NCI-H2227 treated with DMSO at 0.1 percent for 48 hours (cell line): ENCODE measurements at regions not wholly inside any gene's neighbourhood (a gene's known extent, or its start where the extent isn't known, plus 50 kb on each side); places are given as distances from the start of the nearest gene placed in this dataset.
A peak's percentile ranks its signal among the peaks of the same experiment; 100 is the strongest.
"Not testable (repeated sequence)": the region's sequence is repeated elsewhere in the genome, so short reads cannot be mapped to it uniquely, and the experiment has no call there.

Experiments used
- DNase-seq: peaks from one replicate; lab custom pipeline; 2025; lab: John Stamatoyannopoulos, UW

DNA sequence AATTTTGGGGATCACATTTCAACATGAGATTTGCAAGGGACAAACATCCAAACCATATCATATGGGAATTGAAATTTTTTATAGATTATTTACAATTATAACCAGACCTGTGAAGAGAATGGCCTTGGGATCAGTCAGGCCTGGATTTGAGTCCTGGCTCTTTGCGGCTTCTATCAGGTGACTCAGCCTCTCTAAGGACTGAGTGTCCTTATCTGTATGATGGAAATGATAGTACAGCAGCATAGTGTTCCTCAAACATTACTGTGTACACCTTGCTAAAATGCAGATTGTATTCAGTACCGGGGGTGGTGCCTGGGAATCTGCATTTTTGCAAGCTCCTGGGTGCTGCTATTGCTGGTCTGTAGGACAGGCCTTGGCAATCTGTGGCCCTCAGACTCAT, 206.7 kb upstream of the PROK2 start:
- no peak for DNase-seq

DNA sequence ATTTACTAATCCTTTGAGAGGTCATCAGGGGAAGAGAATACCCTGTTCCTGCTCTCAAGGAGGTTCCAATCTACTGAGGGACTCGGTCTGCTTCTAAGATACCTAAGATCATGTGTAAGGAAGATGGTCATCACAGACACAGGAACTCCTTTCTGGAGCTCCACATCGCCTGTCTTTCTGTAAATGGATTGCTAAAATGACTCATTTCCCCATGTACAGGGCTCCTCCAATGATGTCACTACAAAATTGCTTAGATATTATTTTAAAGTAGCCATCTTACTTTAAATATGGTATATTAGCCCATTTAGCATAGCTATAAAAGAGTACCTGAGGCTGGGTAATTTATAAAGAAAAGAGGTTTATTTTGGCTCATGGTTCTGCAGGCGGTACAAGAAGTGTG, 206.1 kb upstream of the PROK2 start:
- no peak for DNase-seq

DNA sequence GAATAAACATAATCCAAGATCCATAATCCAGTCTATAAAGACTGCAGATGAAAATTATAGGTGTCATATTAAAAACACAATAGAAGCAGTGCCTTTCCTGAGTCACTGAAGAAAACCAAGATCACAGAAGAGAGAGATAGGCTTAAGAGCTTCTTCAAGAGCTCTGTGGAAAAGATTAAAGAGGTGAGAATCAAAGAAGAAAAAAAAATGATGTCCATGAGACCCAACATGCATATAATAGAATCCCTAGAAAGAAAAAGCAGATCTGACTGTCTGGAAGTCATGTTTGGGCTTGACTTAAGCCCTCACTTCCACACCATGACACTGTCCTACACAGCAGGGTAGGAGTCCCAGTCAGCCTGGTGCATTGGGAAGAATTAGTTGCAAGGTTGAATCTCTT, 205.6 kb upstream of the PROK2 start:
- no peak for DNase-seq

DNA sequence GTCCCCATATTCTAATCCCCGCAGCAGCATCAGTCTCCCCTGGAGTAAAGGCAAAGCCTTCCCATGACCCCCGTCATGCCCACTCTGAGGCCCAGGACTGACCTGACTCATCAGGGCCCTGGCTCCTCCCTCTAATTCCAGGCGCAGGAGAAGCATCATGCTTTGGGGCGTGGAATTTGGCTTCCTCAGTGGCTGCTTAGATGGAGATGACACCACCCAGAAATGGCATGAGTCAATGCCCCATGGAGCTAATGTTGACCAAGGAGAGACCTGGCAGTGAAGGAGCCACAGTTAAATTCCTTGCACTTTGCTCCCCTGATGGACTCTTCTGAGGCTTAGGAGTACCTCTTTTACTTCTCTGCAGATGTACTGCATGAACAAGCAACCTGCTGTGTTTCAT, 204.2 kb upstream of the PROK2 start:
- DNase-seq = no peak

DNA sequence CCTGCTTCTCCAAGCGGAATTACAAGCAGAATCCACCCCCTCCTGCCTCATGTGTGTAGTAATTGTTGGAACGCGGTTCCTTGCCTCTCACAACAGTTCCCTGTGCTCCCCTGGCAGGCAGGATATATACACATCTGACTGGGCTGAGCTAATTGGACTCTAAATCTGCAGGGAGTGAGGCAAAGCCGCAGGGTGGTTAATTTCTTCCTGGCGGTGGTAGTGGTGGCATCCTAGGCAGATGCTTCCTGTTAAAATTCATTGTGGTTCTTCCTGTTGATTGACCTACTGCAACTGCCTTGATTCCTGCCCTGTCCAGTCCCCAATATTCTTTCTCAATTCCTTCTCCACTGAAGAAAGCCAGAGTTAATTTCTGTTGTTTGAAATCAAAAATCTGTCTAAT, 202.9 kb upstream of the PROK2 start:
- no peak for DNase-seq

DNA sequence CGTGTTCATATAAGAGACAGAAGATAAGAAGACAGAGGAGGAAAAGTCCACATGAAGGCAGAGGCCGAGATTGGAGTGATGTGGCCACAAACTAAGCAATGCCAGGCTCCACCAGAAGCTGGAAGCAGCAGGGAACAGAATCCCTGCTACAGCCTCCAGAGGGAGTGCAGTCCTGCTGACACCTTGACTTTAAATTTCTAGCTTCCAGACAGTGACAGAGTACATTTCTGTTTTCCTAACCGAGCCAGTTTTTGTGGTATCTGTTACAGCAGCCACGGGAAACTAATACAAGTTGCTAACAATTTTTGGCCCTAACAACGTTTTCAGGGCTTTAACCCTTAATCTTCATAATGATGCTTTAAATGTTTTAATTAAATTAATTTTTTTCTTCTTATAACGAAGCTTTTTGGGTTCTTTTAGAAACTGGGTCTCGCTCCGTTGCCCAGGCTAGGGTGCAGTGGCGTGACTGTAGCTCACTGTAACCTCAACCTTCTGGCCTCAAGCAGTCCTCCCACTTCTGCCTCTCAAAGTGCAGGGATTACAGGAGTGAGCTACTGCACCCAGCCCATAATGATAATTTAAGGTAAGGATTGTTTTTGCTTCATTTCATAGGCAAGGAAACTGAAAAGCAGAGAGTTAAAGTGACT, 202.3 kb upstream of the PROK2 start:
- DNase-seq = no peak

DNA sequence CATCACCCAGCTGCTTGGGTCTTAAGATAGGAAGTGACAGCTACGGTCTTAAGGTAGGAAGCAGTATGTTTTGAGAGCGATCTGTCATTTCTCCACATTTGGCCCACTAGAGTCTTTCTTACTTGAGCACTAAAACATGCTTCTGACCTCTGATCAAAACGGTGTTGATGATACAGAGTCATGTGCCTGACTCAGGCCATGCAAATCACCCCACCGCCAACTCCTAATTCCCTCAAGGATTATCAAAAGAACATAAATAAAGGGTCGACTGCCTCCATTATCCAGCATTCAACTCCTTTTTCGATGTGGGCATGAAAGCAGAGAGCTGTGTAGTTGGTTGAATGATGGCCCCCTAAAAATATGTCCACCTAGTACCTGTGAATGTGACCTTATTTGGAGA, 201.7 kb upstream of the PROK2 start:
- DNase-seq = no peak

DNA sequence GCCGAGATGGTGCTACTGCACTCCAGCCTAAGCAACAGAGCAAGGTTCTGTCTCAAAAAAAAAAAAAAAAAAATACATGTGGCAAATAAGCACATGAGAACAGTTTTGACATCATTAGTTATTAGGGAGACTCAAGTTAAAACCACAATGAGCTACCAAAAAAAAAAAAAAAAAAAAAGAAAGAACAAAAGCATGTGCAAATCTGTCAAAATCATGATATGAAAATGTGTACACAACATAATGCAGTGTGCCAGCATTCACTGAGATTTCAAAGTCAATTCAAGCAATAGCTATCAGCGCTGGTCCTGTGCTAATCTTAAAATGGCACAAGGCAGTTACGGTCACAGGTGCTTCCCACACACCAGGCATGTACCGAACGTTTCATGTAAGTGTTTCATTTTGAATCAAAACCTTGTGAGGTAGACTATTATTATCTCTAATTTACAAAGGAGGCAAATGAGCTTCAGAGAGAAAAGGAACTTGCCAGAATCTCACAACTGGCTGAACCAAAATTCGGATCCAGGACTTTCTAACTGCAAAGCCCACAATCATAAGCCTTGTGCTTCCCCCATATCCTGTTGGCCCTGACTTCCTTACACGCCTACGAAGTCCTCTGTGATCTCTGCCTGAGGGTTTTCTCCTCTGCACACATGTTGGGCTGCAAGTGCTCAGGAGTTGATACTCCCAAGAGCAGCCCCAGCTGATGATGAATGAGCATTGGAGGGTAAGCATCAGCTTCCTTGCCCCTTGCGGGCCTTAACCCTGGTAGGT, 200.1 kb upstream of the PROK2 start:
- DNase-seq = no peak

DNA sequence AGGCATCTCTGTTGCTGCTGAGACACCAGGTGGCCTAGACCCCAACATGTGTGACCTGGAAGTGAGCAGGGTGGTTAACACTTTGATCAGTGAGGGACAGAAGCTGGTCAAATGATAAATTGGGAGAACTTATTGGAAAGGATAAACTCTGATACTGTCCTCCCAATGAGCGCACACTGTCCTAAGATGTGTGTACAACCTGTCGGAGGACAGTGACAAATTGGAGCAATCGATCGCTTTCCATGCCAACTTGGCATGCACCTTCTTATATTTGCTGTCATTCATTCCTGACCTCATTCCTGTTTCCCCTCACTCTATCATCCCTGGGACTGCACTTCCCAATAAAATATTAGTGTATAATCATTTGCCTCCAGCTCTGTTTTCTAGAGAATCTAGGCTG, 198.7 kb upstream of the PROK2 start:
- DNase-seq = no peak

DNA sequence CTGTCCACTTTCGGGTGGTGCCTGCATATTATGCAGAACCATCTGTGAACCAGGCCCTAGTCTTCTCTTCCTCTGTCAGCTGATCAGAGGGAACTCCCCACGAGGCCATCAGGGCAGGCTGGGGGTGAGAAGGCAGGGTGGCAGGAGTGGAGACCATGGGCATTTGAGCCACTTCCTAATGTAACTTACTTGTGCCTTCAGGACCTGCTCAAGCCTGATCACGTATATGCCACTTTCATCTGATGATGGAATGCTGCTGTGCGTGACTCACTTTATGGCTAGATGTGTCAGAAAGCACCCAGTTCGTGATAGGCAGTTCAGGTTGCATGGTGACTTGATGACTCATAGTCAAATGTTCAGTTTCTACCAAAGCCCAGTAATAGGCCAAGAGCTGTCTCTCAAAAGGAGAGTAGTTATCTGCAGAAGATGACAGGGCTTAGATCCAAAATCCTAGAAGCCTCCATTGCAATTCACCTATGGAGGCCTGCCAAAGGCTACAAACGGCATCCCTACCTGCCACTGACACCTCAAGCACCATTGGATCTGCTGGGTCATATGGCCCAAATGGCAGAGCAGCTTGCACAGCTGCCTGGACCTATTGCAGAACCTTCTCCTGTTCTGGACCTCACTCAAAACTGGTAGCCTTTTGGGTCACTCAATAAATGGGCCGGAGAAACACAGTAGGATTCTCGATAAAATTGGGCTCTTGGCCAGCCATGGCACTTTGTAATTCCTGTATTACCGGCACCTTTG, 197.7 kb upstream of the PROK2 start:
- not testable (repeated sequence) for DNase-seq

DNA sequence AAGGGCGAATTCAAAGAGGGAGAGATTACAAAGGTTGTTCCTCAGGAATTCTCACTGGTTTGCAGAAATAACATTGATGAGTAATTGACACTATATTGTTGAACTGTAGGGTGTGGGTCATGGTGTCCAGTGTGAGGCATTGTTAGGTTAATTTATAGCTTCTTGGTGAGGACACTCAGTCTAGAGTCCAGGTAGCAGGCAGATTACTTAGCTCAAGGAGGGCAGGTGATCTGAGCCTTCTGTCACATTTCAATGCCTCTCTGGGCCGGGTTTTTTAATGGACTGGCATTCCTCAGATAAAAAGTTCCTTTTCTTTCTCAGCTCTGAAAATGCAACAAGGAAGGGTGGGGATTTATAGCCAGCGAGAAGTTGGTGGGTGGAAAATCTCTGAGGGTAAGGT, 194.2 kb upstream of the PROK2 start:
- no peak for DNase-seq

DNA sequence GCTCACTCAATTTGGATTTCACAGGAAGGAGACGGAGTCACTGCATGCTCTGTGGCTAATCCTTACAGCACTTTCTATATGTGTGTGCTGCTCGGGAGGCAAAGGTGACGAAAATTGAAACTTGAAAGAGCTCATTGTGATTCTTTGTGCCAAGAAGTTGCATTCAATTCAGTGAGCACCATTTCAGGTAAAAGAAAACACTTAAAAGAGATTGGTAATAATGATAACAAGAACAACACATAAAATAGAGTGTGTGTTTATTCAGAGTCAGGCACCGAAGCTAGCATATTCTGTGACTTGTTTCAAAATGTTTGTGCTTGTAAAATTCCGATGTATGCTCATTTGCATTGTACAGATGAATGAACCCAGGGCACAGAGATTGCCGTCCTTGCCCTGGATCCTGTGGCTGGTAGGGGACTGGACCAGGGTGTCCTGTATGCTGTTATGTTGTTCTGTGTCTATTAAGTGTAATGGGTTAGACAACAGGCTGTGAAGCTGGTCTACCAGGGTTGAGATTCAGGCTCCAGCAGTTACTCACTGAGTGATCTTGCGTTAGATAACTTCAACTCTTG, 193.3 kb upstream of the PROK2 start:
- DNase-seq = no peak

DNA sequence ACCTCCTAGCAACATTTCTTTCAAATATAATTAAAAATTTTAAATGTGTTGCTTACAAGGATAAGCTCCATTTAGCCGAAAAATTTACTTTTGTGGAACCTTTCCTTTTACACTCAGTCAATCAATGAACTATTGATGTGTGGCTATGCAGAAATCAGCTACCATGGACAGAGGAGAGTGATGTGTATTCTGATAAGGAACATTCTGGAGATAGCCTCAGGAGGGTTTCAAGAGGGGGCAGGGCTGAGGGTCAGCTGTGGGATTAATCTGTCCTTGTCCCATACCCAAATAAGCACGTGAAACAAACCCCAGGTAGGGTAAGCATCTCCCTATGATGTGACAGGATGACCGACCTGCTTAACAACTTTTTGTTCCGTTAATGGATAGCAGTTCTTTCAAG, 192.6 kb upstream of the PROK2 start:
- no peak for DNase-seq

DNA sequence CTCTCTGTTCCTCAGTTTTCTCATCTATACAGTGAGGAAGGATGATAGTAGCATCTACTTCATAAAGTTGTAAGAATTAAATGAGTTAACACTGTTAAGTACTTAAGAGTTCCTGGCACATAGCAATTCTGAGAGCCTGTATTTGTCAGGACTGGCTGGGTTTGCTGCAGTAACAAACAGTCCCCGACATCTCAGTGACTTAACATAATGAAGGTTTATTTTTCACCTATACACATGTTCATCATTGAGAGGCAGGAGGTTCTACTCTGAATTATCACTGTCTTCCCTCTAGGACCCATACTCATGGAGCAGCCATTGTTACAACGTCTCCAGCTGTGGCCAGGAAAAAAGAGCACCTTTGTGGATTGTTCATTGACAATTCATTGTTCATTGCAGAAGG, 190.6 kb upstream of the PROK2 start:
- no peak for DNase-seq

DNA sequence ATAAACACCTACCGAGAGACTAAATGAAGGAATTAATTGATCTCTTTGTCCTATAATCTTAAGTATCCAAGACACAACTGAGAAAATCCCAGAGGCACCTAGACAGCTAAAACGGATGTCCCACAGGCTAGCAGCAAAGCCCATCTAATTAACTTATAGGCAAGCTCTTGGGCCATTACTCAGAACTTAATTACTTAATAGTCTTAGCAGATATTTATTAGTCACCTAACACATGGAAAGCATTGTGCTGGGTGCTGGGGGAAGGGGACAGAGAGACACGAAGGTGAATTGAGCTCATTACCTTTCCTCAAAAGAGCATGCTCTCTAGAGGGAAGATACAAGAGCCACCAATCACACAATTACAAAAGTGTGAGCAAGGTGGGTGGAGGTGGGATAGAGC, 189.8 kb upstream of the PROK2 start:
- DNase-seq = no peak

DNA sequence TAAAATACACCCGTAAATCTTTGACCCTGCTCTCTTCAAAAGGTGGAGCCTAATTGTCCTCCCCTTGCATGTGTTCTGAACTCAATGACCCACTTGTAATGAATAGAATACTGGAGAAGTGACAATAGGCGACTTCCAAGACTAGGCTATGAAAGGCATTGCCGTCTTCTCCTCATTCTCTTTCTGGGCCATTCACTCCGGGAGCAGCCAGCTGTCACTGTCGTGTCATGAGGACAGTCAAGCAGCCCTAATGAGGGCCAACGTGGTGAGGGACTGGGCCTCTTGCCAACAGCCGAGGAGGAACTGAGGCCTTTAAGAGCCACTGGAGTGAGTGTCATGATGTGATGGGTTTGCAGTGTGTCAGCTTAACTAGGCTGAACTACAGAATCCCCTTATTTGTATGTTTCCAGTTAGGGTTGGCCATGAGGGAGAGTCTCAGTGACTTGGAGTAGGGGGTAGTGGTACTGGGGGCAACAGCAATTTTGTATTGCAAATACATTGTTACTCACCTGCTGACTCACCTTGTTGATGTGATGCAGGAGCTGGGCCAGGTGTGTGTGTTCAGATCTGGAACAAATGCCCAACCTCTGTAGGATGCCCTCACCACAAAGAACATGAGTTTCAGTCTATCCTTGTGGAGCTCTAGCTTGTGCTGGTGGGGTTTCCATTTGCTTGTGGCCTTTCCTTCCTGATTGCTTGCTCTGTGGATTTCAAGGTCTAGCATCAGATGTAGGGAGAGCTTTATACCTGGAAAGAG, 188.5 kb upstream of the PROK2 start:
- no peak for DNase-seq

DNA sequence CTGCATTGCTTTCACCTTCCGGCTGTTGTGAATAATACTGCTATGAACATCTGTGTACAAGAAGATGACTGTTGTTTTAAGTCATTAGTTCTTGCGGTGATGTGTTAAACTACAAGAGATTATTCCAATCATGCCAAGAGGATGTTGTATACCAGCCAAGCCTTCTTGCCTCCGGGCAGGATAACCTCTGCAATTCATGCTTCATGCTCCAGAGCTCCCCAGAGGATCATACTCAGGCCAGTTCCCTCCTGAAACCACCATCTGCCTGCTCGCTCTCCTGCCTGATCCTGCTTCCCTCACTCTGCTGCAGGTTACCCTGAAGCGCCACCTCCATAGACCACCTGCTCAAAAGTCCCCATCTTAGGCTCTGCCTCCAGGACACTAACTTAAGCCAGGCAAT, 187.1 kb upstream of the PROK2 start:
- DNase-seq = no peak

DNA sequence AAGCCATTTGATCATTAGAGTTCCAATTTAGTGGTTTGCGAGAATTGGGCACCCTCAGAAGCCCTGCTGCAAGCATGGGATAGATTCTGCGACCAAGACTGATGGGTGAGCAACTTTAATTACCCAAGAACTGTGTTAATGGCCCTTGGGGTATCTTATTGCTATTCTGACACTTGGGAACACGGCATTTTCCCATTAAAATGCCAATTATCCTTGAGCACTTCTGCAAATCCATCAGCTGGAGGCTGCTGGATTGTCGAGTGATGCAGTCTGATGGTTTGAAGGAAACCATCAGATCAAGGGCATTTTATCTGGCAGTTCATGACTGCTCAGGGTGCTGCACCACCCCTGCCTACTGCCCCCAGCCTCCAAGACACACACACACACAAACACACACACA, 183.6 kb upstream of the PROK2 start:
- no peak for DNase-seq

DNA sequence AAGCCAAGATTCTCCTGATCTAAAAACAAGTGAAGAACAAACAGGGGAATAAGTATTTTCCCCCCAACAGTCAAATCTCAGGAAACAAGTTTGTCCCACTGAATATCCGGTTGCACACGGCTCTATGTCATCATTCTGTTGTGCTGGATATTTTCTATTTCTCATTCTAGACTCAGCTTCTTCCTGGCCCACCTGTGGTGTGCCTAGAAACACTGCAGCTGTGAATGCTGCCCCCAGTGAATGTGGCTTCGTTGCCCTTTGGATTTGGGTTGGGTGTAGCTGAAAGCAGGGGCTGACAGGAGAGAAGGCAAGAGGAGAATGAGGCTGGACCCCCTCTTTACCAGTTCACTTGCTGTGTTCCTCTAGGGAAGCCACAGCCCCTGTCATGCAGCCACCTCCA, 181.2 kb upstream of the PROK2 start:
- DNase-seq = no peak

DNA sequence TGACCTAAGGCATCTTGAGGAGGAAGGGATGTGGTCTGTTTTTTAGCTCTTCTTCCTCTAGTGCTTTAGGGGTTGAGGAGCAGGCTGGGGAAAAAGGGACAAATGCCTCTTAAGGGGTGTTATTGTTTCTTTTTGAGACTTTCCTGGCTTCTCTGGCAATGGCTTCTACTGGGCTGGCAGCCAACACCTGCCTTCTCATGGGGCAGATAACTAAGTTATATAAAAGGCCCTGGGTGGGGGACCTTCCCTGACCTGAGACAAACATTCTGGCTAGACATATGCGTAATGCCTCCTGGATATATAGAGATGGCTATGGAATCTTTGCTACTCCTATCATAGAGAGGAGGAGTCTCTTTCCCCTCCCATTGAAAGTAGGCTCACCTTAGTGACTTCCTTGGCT, 179.2 kb upstream of the PROK2 start:
- DNase-seq = no peak

DNA sequence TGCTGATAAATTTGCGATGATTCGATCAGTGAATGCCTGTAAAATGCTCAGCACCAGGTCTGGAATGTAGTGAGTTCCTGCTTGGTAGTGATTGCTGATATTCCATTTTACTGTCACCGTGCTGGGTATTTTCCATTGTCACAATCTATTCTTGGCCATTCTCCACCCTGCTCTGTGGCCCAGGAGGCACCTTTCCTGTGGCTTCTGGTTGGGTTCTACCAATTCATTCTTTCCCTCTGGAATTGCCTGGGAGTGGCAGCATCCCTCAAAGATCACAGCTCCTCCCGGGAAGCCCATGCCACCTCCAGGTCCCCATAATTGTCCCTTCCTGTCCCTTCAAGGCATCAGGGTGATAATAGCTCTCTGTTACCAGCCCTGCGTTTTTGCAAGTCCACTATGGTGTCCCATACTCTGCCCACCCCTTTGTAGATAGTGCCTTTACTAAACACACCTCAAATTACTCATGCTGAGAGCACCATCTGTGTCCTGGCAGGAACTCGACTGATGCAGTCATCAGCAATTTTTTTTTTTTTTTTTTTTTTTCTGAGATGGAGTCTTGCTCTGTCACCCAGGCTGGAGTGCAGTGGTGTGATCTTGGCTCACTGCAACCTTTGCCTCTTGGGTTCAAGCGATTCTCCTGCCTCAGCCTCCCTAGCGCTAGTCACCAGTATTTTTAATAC, 177.8 kb upstream of the PROK2 start:
- peak; percentile 28 for DNase-seq

DNA sequence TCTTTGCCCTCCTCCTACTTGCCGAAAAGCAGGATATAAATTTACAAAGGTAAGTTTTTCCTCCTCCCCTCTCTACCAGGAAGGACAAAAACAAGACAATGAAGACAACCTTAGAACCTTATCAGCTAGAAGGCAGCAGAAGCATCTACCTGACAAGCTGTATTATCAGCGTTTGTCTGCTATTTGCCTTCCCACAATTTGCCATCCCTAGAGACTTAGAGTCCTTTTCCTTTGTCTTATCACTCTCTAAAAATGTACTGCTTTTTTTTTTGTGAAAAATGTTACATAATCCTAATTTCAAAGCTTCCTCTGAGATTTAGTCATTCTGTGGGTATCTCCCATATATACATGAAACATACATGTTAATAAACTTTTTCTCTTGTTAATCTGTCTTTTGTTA, 176.9 kb upstream of the PROK2 start:
- no peak for DNase-seq
